SU-DHL-6 (cell line): ENCODE measurements at regions not wholly inside any gene's neighbourhood (a gene's known extent, or its start where the extent isn't known, plus 50 kb on each side); places are given as distances from the start of the nearest gene placed in this dataset.

Source experiments
- H2AFZ ChIP-seq: fragments of 200-600 bp; sonication (generic); 2 replicates; pipeline ENCODE4 v1.6.1; 2014; ENCODE audit warnings: low read depth, mild to moderate bottlenecking, moderate library complexity, mixed read lengths, antibody characterized with exemption, low read length; ENCODE audit not compliant: severe bottlenecking
- H3F3A ChIP-seq: fragments of 200-600 bp; shearing (Covaris generic); 2 replicates; pipeline ENCODE4 v1.6.0; 2016; ENCODE audit warnings: antibody characterized with exemption, mild to moderate bottlenecking; ENCODE audit not compliant: insufficient read depth
- H3K27ac ChIP-seq: fragments of 200-600 bp; sonication (generic); 2 replicates; pipeline ENCODE4 v1.5.1; 2016; ENCODE audit warnings: low read depth, mild to moderate bottlenecking, low read length, moderate library complexity, mixed read lengths
- H3K27me3 ChIP-seq: fragments of 200-600 bp; sonication (generic), shearing (Covaris generic); 2 replicates; pipeline ENCODE4 v1.6.0; 2014; ENCODE audit warnings: mild to moderate bottlenecking, low read length
- H3K36me3 ChIP-seq: fragments of 200-600 bp; sonication (generic); 2 replicates; pipeline ENCODE4 v1.6.1; 2014; ENCODE audit warnings: mild to moderate bottlenecking, low read length, mixed read lengths
- H3K4me2 ChIP-seq: fragments of 300-600, 200-600 bp; shearing (Covaris generic), sonication (generic); 2 replicates; pipeline ENCODE4 v1.6.0; 2014; ENCODE audit warnings: low read length, low read depth, mild to moderate bottlenecking; ENCODE audit not compliant: poor library complexity, severe bottlenecking
- H3K4me3 ChIP-seq: fragments of 200-600 bp; sonication (generic); 2 replicates; pipeline ENCODE4 v1.5.1; 2014; ENCODE audit warnings: antibody characterized with exemption, low read length, mild to moderate bottlenecking, mixed read lengths; ENCODE audit not compliant: insufficient read depth, poor library complexity, severe bottlenecking
- H3K79me2 ChIP-seq: fragments of 200-600 bp; sonication (generic); 2 replicates; pipeline ENCODE4 v1.6.1; 2014; ENCODE audit warnings: mild to moderate bottlenecking, low read length, moderate library complexity; ENCODE audit not compliant: insufficient read depth
- H3K9ac ChIP-seq: fragments of 200-600 bp; sonication (generic); 2 replicates; pipeline ENCODE4 v1.7.0; 2014; ENCODE audit warnings: mild to moderate bottlenecking, low read length
- H3K9me2 ChIP-seq: fragments of 200-600 bp; sonication (generic); replicated peaks from 2 replicates; pipeline ENCODE4 v1.6.1; 2014; ENCODE audit warnings: low read length; ENCODE audit not compliant: insufficient read depth
- H3K9me3 ChIP-seq: fragments of 200-600 bp; sonication (generic); 2 replicates; pipeline ENCODE4 v1.6.1; 2014; ENCODE audit warnings: low read length, mixed read lengths; ENCODE audit not compliant: insufficient read depth
- H4K20me1 ChIP-seq: fragments of 200-600 bp; sonication (generic); 2 replicates; pipeline ENCODE4 v1.6.1; 2014; ENCODE audit warnings: low read depth, mild to moderate bottlenecking, antibody characterized with exemption, low read length, moderate library complexity, mixed read lengths
- CTCF ChIP-seq: fragments of 200-600 bp; sonication (generic); IDR thresholded peaks from one replicate; pipeline ENCODE4 v1.5.1; 2017; ENCODE audit warnings: antibody characterized with exemption, mild to moderate bottlenecking, low read length, moderate library complexity; ENCODE audit not compliant: insufficient read depth, poor library complexity, severe bottlenecking
- EZH2phosphoT487 ChIP-seq: fragments of 200-600 bp; sonication (generic), shearing (Covaris generic); conservative IDR thresholded peaks from 2 replicates; pipeline ENCODE4 v1.6.1; 2018; ENCODE audit warnings: mild to moderate bottlenecking, antibody characterized with exemption, low read length, moderate library complexity, mixed read lengths

- Histone ChIP-seq H2AFZ (no peak overlapping the region), H3K27me3 (0 out of 2 replicates have a peak, but pooled peaks cover 3% of the 10 kb centered on the region), H3K4me3 (no peak overlapping the region), H3K27ac (no peak overlapping the region), H3F3A (no peaks in the 10 kb centered on the region), H3K36me3 (no peaks in the 10 kb centered on the region), H3K9ac (no peak overlapping the region), H4K20me1 (no peaks in the 10 kb centered on the region), H3K79me2 (no peaks in the 10 kb centered on the region), H3K4me2 (no peak overlapping the region), H3K9me2 (no peaks in the 10 kb centered on the region), H3K9me3 (no peaks in the 10 kb centered on the region)
- no peak for TF ChIP-seq CTCF
- TF ChIP-seq EZH2phosphoT487, result no peak
Observed at GRCh38 chr2:41941831-41942230, 106.0 kb upstream of the PKDCC start.

GRCh38 chr2:41942278-41942677 is 105.5 kb upstream of the PKDCC start:
- Histone ChIP-seq H3K9me3 (no peaks in the 10 kb centered on the region), H2AFZ (no peak overlapping the region), H4K20me1 (no peaks in the 10 kb centered on the region), H3F3A (no peaks in the 10 kb centered on the region), H3K9ac (no peak overlapping the region), H3K79me2 (no peaks in the 10 kb centered on the region), H3K36me3 (no peaks in the 10 kb centered on the region), H3K27ac (no peak overlapping the region), H3K27me3 (0 out of 2 replicates have a peak, but pooled peaks cover 3% of the 10 kb centered on the region), H3K9me2 (no peaks in the 10 kb centered on the region), H3K4me3 (no peak overlapping the region), H3K4me2 (no peak overlapping the region)
- TF ChIP-seq CTCF (no peak), EZH2phosphoT487 (no peak)

GRCh38 chr2:41943159-41943558 is 104.7 kb upstream of the PKDCC start:
- Histone ChIP-seq H4K20me1 (no peaks in the 10 kb centered on the region), H3K9me3 (no peaks in the 10 kb centered on the region), H3K27me3 (0 out of 2 replicates have a peak, but pooled peaks cover 3% of the 10 kb centered on the region), H3K79me2 (no peaks in the 10 kb centered on the region), H3K4me2 (no peak overlapping the region), H2AFZ (no peak overlapping the region), H3K4me3 (no peak overlapping the region), H3K27ac (no peak overlapping the region), H3F3A (no peaks in the 10 kb centered on the region), H3K9me2 (no peaks in the 10 kb centered on the region), H3K36me3 (no peaks in the 10 kb centered on the region), H3K9ac (no peak overlapping the region)
- no peak for TF ChIP-seq CTCF
- TF ChIP-seq EZH2phosphoT487, result no peak
